GM19438 (cell line): ENCODE measurements at regions not wholly inside any gene's neighbourhood (a gene's known extent, or its start where the extent isn't known, plus 50 kb on each side); places are given as distances from the start of the nearest gene placed in this dataset.
"Not testable (repeated sequence)": the region's sequence is repeated elsewhere in the genome, so short reads cannot be mapped to it uniquely, and the experiment has no call there.

Experiments
- ATAC-seq: cut with Tn5 transposase; IDR thresholded peaks from one replicate; pipeline ENCODE4 v1.9.1; 2021; ENCODE audit warnings: low read depth; ENCODE audit not compliant: unreplicated experiment

- no peak for ATAC-seq
These were observed 597.3 kb upstream of the CLINT1 start for GRCh38 chr5:158456241-158456640.

GRCh38 chr5:158451993-158452672 lies 593.2 kb upstream of the CLINT1 start:
- no peak for ATAC-seq

- no peak for ATAC-seq
These were observed 592.5 kb upstream of the CLINT1 start for GRCh38 chr5:158451203-158451992.

GRCh38 chr5:158450751-158451171 lies 591.8 kb upstream of the CLINT1 start:
- ATAC-seq: no peak

- ATAC-seq: not testable (repeated sequence)
These were observed 587.8 kb upstream of the CLINT1 start for GRCh38 chr5:158446761-158447160.

GRCh38 chr5:158439204-158439603 lies 580.3 kb upstream of the CLINT1 start:
- not testable (repeated sequence) for ATAC-seq

GRCh38 chr5:158436271-158437065 lies 577.5 kb upstream of the CLINT1 start:
- no peak for ATAC-seq

- peak; percentile 82 for ATAC-seq
These were observed 576.2 kb upstream of the CLINT1 start for GRCh38 chr5:158435161-158435616.

- peak; percentile 9 for ATAC-seq
These were observed 575.8 kb upstream of the CLINT1 start for GRCh38 chr5:158434749-158435148.

GRCh38 chr5:158433634-158434033 lies 574.7 kb upstream of the CLINT1 start:
- ATAC-seq: no peak

GRCh38 chr5:158431369-158432029 lies 572.6 kb upstream of the CLINT1 start:
- no peak for ATAC-seq

GRCh38 chr5:158430798-158431167 lies 571.8 kb upstream of the CLINT1 start:
- ATAC-seq: no peak

- no peak for ATAC-seq
These were observed 571.3 kb upstream of the CLINT1 start for GRCh38 chr5:158430166-158430797.

GRCh38 chr5:158429564-158429963 lies 570.6 kb upstream of the CLINT1 start:
- ATAC-seq: no peak

GRCh38 chr5:158423623-158424200 lies 564.8 kb upstream of the CLINT1 start:
- no peak for ATAC-seq

- ATAC-seq: no peak
These were observed 563.9 kb upstream of the CLINT1 start for GRCh38 chr5:158422653-158423515.

- ATAC-seq: no peak
These were observed 562.4 kb upstream of the CLINT1 start for GRCh38 chr5:158421319-158421718.

GRCh38 chr5:158419186-158419585 lies 560.2 kb upstream of the CLINT1 start:
- no peak for ATAC-seq

GRCh38 chr5:158414780-158415179 lies 555.8 kb upstream of the CLINT1 start:
- no peak for ATAC-seq
